CD14-positive monocyte (primary cell): ENCODE measurements at regions not wholly inside any gene's neighbourhood (a gene's known extent, or its start where the extent isn't known, plus 50 kb on each side); places are given as distances from the start of the nearest gene placed in this dataset.

Experiments
- DNase-seq, 3 donors: peaks; one replicate each; pipeline ENCODE4 v3.0.0-alpha.2; 2011 to 2022
- H2AFZ ChIP-seq: 2 replicates; pipeline ENCODE4 v1.6.0; 2012; ENCODE audit warnings: mild to moderate bottlenecking, low read depth, low read length, inconsistent platforms; ENCODE audit not compliant: insufficient read depth, poor library complexity, severe bottlenecking
- H3K27ac ChIP-seq, 2 donors: 1 replicate in 1 of 2; 2 replicates in 1 of 2; pipeline ENCODE4 v1.5.1; 2012 to 2013; ENCODE audit warnings: low read length in 2 of 2, control low read depth in 1 of 2, inconsistent platforms in 1 of 2, low read depth in 1 of 2, mild to moderate bottlenecking in 1 of 2
- H3K27me3 ChIP-seq, 2 donors: one replicate each; pipeline versions ENCODE4 v1.6.0 to v1.6.1; 2011 to 2013; ENCODE audit warnings: low read length in 2 of 2; ENCODE audit not compliant: control insufficient read depth in 2 of 2, insufficient read depth in 2 of 2
- H3K36me3 ChIP-seq, 2 donors: replicated peaks in 1 of 2; 1 replicate in 1 of 2; 2 replicates in 1 of 2; pipeline versions ENCODE4 v1.5.1 to v1.6.1; 2012 to 2013; ENCODE audit warnings: low read length in 2 of 2, control low read depth in 1 of 2, inconsistent platforms in 1 of 2, mild to moderate bottlenecking in 1 of 2; ENCODE audit not compliant: insufficient read depth in 2 of 2, control insufficient read depth in 1 of 2
- H3K4me1 ChIP-seq, 2 donors: 1 replicate in 1 of 2; 2 replicates in 1 of 2; pipeline versions ENCODE4 v1.5.1 to v1.6.1; 2012 to 2013; ENCODE audit warnings: low read length in 2 of 2, control low read depth in 1 of 2, inconsistent platforms in 1 of 2, mild to moderate bottlenecking in 1 of 2, moderate library complexity in 1 of 2; ENCODE audit not compliant: insufficient read depth in 2 of 2, control insufficient read depth in 1 of 2
- H3K4me2 ChIP-seq: replicated peaks from 2 replicates; pipeline ENCODE3; 2012; ENCODE audit warnings: low read length, moderate library complexity, mild to moderate bottlenecking; ENCODE audit not compliant: poor library complexity, severe bottlenecking; ENCODE audit errors: extremely low read depth
- H3K4me3 ChIP-seq, 3 experiments: fragments of 200-600 bp in 1 of 3; sonication (generic) in 1 of 3; replicated peaks in 1 of 3; 1 replicate in 2 of 3; 2 replicates in 1 of 3; pipeline ENCODE4 v1.5.1; 2011 to 2013; ENCODE audit warnings: low read length in 3 of 3, mild to moderate bottlenecking in 3 of 3, control low read depth in 2 of 3, low read depth in 2 of 3, inconsistent platforms in 1 of 3, moderate library complexity in 1 of 3
- H3K79me2 ChIP-seq: 2 replicates; pipeline ENCODE4 v1.6.0; 2012; ENCODE audit warnings: mild to moderate bottlenecking, control low read depth, inconsistent platforms, low read length, moderate library complexity; ENCODE audit not compliant: insufficient read depth
- H3K9ac ChIP-seq: 2 replicates; pipeline ENCODE4 v1.6.0; 2017; ENCODE audit warnings: low read length, mild to moderate bottlenecking; ENCODE audit not compliant: insufficient read depth, poor library complexity, severe bottlenecking
- H3K9me3 ChIP-seq, 2 donors: replicated peaks in 1 of 2; 1 replicate in 1 of 2; 2 replicates in 1 of 2; pipeline versions ENCODE4 v1.5.1 to v1.6.1; 2012 to 2013; ENCODE audit warnings: low read length in 2 of 2, control low read depth in 1 of 2; ENCODE audit not compliant: control insufficient read depth in 1 of 2, insufficient read depth in 1 of 2
- H4K20me1 ChIP-seq: 2 replicates; pipeline ENCODE4 v1.6.0; 2012; ENCODE audit warnings: mild to moderate bottlenecking, low read length, control low read depth, moderate library complexity; ENCODE audit not compliant: insufficient read depth
- H3K27ac Mint-ChIP-seq, 7 donors: one replicate each; pipeline ENCODE4 v1.8.0; 2020; ENCODE audit warnings: mild to moderate bottlenecking in 7 of 7, mixed read lengths in 7 of 7, moderate library complexity in 6 of 7, inconsistent platforms in 2 of 7
- H3K27me3 Mint-ChIP-seq, 3 donors: one replicate each; pipeline ENCODE4 v1.8.0; 2021 to 2022; ENCODE audit warnings: low read depth in 3 of 3, mild to moderate bottlenecking in 3 of 3, mixed read lengths in 3 of 3, moderate library complexity in 3 of 3, inconsistent platforms in 1 of 3
- H3K36me3 Mint-ChIP-seq, 2 donors: one replicate each; pipeline ENCODE4 v1.8.0; 2020; ENCODE audit warnings: mixed read lengths in 2 of 2, inconsistent platforms in 1 of 2, mild to moderate bottlenecking in 1 of 2
- H3K4me1 Mint-ChIP-seq: one replicate; pipeline ENCODE4 v1.8.0; 2020; ENCODE audit warnings: mild to moderate bottlenecking, mixed read lengths
- H3K4me3 Mint-ChIP-seq, 2 donors: one replicate each; pipeline ENCODE4 v1.8.0; 2020; ENCODE audit warnings: mild to moderate bottlenecking in 2 of 2, mixed read lengths in 2 of 2, moderate library complexity in 1 of 2
- H3K9me3 Mint-ChIP-seq, 7 donors: one replicate each; pipeline ENCODE4 v1.8.0; 2020 to 2022; ENCODE audit warnings: mixed read lengths in 7 of 7, mild to moderate bottlenecking in 6 of 7, moderate library complexity in 6 of 7, inconsistent platforms in 2 of 7
- WGBS: methylation state at CpG from one replicate; pipeline ENCODE4 v1.1.5; 2013; ENCODE audit warnings: missing lambda C conversion rate; ENCODE audit not compliant: insufficient coverage; 5-methylcytosine and 5-hydroxymethylcytosine counted together
- intact Hi-C, 2 donors: fragments of 100-400 bp; cut with micrococcal nuclease; formaldehyde crosslinking; loops; one replicate each; pipeline versions ENCODE4 v1.15.0 to v1.15.1; 2023
- TF ChIP-seq, protein P1 (sequence below): fragments of 200-600 bp; IDR thresholded peaks from one replicate; pipeline ENCODE4 v1.8.0; 2022; ENCODE audit warnings: antibody characterized with exemption, mild to moderate bottlenecking

DNA sequence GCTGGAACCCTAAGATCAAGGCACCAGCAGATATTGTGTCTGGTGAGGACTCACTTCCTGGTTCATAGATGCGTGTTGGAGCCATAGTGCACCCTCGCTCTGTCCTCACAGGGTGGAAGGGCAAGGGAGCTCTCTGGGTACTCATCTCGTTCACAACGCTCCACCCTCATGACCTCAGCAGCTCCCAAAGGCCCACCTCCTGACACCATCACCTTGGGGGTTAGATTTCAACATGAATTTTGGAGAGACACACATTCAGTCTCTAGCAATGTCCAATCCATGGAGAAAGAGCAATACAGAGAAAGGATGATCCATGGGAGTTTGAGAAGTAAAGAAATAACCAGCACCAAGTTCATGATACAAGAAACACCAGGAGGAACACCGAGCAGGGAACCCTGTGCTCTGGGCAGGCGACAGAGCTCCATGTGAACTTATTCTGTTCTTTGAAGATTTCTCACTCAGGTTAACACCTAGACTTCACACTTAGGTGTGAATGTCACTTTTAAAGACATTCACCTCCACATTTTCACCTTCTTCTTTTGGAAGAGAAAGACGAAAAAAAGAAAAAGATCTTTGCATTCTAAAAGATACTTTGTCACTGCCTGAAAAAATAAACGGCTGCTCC is 171.8 kb upstream of the FAM9B start:
- TF ChIP-seq, protein P1, sequence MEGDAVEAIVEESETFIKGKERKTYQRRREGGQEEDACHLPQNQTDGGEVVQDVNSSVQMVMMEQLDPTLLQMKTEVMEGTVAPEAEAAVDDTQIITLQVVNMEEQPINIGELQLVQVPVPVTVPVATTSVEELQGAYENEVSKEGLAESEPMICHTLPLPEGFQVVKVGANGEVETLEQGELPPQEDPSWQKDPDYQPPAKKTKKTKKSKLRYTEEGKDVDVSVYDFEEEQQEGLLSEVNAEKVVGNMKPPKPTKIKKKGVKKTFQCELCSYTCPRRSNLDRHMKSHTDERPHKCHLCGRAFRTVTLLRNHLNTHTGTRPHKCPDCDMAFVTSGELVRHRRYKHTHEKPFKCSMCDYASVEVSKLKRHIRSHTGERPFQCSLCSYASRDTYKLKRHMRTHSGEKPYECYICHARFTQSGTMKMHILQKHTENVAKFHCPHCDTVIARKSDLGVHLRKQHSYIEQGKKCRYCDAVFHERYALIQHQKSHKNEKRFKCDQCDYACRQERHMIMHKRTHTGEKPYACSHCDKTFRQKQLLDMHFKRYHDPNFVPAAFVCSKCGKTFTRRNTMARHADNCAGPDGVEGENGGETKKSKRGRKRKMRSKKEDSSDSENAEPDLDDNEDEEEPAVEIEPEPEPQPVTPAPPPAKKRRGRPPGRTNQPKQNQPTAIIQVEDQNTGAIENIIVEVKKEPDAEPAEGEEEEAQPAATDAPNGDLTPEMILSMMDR: no peak
- intact Hi-C loops: no loop called here
- no peak overlapping the region for H3K4me3 ChIP-seq
- H3K4me3 Mint-ChIP-seq: no peak overlapping the region
- H3K27ac Mint-ChIP-seq: no peak overlapping the region
- DNase-seq: no peak
- H3K9ac ChIP-seq: no peak overlapping the region
- H3K27ac ChIP-seq: no peak overlapping the region
- H3K9me3 ChIP-seq: no peaks in the 10 kb centered on the region
- H3K4me2 ChIP-seq: no peak overlapping the region
- H3K27me3 ChIP-seq: peaks cover 9 to 54% of the 10 kb centered on the region in 2 donors
- no peaks in the 10 kb centered on the region for H3K36me3 Mint-ChIP-seq
- no peak overlapping the region for H2AFZ ChIP-seq
- H3K36me3 ChIP-seq: no peaks in the 10 kb centered on the region
- no peaks in the 10 kb centered on the region for H3K4me1 ChIP-seq
- peaks cover 18 to 50% (median 27%) of the 10 kb centered on the region in 3 donors for H3K27me3 Mint-ChIP-seq
- 100% methylated on average over 1 of the region's 8 CpGs for WGBS
- H4K20me1 ChIP-seq: no peaks in the 10 kb centered on the region
- peaks cover 10% of the 10 kb centered on the region for H3K4me1 Mint-ChIP-seq
- peaks cover 0 to 3% (median 0%) of the 10 kb centered on the region in 7 donors for H3K9me3 Mint-ChIP-seq
- H3K79me2 ChIP-seq: no peaks in the 10 kb centered on the region

DNA sequence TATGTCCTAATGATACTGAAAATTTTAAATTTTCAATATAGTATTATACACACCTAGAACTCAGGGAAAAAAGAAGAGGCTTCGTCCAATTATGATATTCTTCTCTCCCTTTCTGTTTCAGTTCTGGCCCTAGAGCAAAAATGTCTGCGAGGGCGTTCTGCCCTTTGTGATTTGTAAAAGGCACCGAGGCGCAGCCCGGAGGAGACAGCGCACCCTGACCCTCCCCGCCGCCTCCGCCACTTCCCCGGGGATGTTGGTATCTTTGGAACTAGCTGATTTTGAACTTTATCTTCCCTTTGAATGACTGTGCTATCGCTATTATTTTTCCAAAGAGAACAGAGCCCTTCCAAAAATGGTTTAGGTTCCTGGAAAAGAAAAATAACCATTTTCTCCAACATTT is 173.2 kb upstream of the FAM9B start:
- intact Hi-C loops: no loop called here
- TF ChIP-seq, protein P1: no peak
- Mint-ChIP-seq H3K9me3 (peaks cover 0 to 13% (median 6%) of the 10 kb centered on the region in 7 donors), H3K27me3 (peaks cover 18 to 48% (median 27%) of the 10 kb centered on the region in 3 donors), H3K4me1 (peaks cover 12% of the 10 kb centered on the region), H3K36me3 (no peaks in the 10 kb centered on the region), H3K4me3 (no peak overlapping the region), H3K27ac (no peak overlapping the region)
- no peaks in the 10 kb centered on the region for H4K20me1 ChIP-seq
- WGBS: no CpG with 5 or more reads among the region's 12 CpGs
- no peaks in the 10 kb centered on the region for H3K36me3 ChIP-seq
- H3K9me3 ChIP-seq: peaks cover 0 to 5% of the 10 kb centered on the region in 2 donors
- H3K4me3 ChIP-seq: no peak overlapping the region
- H2AFZ ChIP-seq: peak overlapping the region; percentile 12
- H3K9ac ChIP-seq: no peak overlapping the region
- H3K4me2 ChIP-seq: no peak overlapping the region
- no peak for DNase-seq
- no peaks in the 10 kb centered on the region for H3K79me2 ChIP-seq
- H3K4me1 ChIP-seq: no peaks in the 10 kb centered on the region
- no peak overlapping the region for H3K27ac ChIP-seq
- H3K27me3 ChIP-seq: peaks cover 9 to 51% of the 10 kb centered on the region in 2 donors
